Neural progenitor cell (in vitro differentiated cells): ENCODE measurements at regions not wholly inside any gene's neighbourhood (a gene's known extent, or its start where the extent isn't known, plus 50 kb on each side); places are given as distances from the start of the nearest gene placed in this dataset.

Source experiments
- CTCF ChIP-seq: fragments of 200-600 bp; sonication (generic); IDR thresholded peaks from 2 replicates; pipeline ENCODE4 v1.5.1; 2017; ENCODE audit warnings: antibody characterized with exemption, mild to moderate bottlenecking
- EZH2 ChIP-seq: fragments of 200-600 bp; sonication (generic); IDR thresholded peaks from 2 replicates; pipeline ENCODE4 v1.6.1; 2017; ENCODE audit warnings: antibody characterized with exemption, mild to moderate bottlenecking, moderate library complexity
- EZH2phosphoT487 ChIP-seq: fragments of 200-600 bp; sonication (generic); IDR thresholded peaks from 2 replicates; pipeline ENCODE4 v1.6.1; 2017; ENCODE audit warnings: antibody characterized with exemption

- TF ChIP-seq CTCF = no peak
- no peak for TF ChIP-seq EZH2
- no peak for TF ChIP-seq EZH2phosphoT487
Measured at GRCh38 chr2:109068811-109069210, 60.2 kb upstream of the SH3RF3 start.
